H7 (cell line): ENCODE measurements at regions not wholly inside any gene's neighbourhood (a gene's known extent, or its start where the extent isn't known, plus 50 kb on each side); places are given as distances from the start of the nearest gene placed in this dataset.
"Not testable (repeated sequence)": the region's sequence is repeated elsewhere in the genome, so short reads cannot be mapped to it uniquely, and the experiment has no call there.

ENCODE experiments used
- DNase-seq: peaks from one replicate; pipeline ENCODE4 v3.0.0; 2012
- H3K27me3 ChIP-seq: 2 replicates; pipeline ENCODE4 v1.6.0; 2011; ENCODE audit warnings: mild to moderate bottlenecking, low read length; ENCODE audit not compliant: control insufficient read depth, insufficient read depth
- H3K36me3 ChIP-seq: replicated peaks from 2 replicates; pipeline ENCODE4 v1.5.1; 2011; ENCODE audit warnings: low read length; ENCODE audit not compliant: control insufficient read depth, insufficient read depth
- H3K4me3 ChIP-seq: 2 replicates; pipeline ENCODE4 v1.5.1; 2011; ENCODE audit warnings: low read depth, mild to moderate bottlenecking, control low read depth, low read length, moderate library complexity; ENCODE audit not compliant: insufficient read depth

DNA sequence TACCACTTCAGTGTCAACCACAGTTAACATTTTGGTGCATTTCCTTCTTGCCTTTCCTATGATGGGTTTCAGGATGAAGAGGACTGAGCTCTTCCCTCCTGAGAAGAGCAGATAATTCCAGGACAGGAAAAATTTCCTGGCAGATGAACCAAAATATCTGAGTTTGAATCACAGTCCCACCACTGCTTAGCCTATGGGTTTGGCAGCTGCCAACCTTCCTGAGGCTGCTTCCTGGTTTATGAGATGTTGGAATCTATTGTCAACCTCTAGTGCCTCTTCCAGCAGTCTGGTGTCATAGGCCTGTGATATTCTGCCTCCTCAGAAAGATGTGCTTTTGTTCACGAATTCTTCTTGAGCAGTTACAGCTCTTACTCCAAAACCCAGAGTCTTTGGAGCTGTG, 197.4 kb upstream of the FRMD6 start:
- no peak overlapping the region for H3K4me3 ChIP-seq
- DNase-seq: no peak
- no peaks in the 10 kb centered on the region for H3K27me3 ChIP-seq
- no peaks in the 10 kb centered on the region for H3K36me3 ChIP-seq

- Histone ChIP-seq H3K27me3 (no peaks in the 10 kb centered on the region), H3K4me3 (no peak overlapping the region)
Measured at GRCh38 chr14:51455041-51455835, 196.5 kb upstream of the FRMD6 start.

GRCh38 chr14:51457843-51458562, 193.7 kb upstream of the FRMD6 start:
- Histone ChIP-seq H3K27me3 (no peaks in the 10 kb centered on the region), H3K36me3 (no peaks in the 10 kb centered on the region), H3K4me3 (no peak overlapping the region)
- no peak for DNase-seq

More at GRCh38 chr14:51455041-51455835, 196.5 kb upstream of the FRMD6 start:
- no peak for DNase-seq
- H3K36me3 ChIP-seq: no peaks in the 10 kb centered on the region

GRCh38 chr14:51458563-51458955, 193.2 kb upstream of the FRMD6 start:
- H3K4me3 ChIP-seq: no peak overlapping the region
- H3K27me3 ChIP-seq: no peaks in the 10 kb centered on the region
- DNase-seq: no peak
- no peaks in the 10 kb centered on the region for H3K36me3 ChIP-seq

- DNase-seq: no peak
- Histone ChIP-seq H3K36me3 (no peaks in the 10 kb centered on the region), H3K4me3 (no peak overlapping the region), H3K27me3 (no peaks in the 10 kb centered on the region)
Measured at GRCh38 chr14:51460011-51460410, 191.7 kb upstream of the FRMD6 start.

DNA sequence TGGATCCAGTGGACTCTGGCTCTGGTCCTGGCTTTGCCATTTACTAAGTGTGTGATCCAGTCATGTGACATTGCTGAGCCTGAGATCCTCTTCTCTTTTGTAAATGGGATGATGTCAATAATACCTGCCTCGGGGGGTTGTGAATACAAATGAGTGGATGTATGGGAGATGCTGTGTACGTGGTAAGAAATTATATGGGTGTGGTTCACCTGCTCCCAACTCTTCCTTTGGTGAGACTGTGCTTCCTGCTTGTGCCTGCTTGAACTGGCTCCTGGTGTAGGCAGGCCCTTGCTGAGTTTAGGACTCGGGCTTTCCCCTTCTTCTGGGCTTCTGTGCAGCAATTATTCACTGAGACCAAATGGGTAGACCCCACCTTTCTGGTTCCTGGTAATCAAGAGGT, 189.5 kb upstream of the FRMD6 start:
- no peaks in the 10 kb centered on the region for H3K27me3 ChIP-seq
- no peaks in the 10 kb centered on the region for H3K36me3 ChIP-seq
- no peak for DNase-seq

DNA sequence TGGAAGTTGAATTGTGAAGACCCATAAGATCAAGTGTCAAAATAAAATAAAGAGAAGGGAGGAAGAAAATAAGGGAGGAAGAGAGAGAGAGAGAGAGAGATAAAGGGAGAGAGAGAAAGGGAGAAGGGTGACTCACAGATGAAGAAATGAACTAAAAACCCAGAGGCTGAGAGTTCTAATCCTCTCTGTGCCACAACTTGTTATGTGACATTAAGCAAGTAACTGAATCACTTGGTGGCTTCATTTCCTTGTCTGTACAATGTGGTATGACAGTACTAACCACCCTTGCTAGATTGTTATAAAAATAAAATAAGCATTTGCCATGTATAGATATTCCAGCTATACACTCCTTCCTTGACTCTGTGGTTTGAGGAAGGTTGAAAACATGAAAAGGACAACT, 189.0 kb upstream of the FRMD6 start:
- Histone ChIP-seq H3K27me3 (no peaks in the 10 kb centered on the region), H3K36me3 (no peaks in the 10 kb centered on the region), H3K4me3 (no peak overlapping the region)
- no peak for DNase-seq

More for the DNA sequence above, 189.5 kb upstream of the FRMD6 start:
- no peak overlapping the region for H3K4me3 ChIP-seq

DNA sequence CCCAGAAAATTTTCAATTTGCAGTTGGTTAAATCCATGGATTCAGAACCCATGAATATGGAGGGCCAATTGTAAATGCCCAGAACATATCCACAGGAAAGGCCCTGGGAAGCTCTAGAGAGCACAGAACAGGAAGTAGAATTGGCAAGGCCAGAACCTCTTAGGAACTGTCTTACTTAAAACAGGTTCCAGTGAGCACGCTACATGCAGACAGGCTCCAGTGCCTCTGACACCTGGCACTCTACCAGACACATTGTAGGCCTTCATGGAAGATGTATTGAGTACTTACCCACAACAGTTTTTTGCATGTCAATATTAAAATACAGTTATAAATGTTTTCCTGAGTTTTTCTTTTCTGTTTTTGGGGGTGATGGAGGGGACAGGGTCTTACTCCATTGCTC, 188.2 kb upstream of the FRMD6 start:
- no peaks in the 10 kb centered on the region for H3K36me3 ChIP-seq
- no peaks in the 10 kb centered on the region for H3K27me3 ChIP-seq
- DNase-seq: no peak
- H3K4me3 ChIP-seq: no peak overlapping the region

DNA sequence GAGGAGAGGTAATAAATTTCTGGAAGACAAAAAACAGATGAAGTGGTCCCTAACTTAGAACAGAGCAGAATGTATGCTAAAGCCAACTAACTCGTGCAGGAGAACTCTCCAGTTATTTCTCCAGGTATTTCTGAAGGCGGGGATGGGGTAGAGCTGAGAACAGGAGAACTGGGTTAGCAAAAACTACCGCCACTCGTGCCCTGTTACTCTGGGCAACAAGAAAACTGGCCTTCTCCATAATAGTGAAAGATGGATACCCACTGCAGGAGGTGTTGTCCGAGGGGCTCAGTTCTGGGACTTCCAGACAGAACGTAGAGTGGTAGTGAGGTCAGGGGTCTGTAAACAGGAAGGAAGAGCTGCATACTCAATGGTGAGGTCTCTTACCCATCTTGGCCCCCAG, 187.3 kb upstream of the FRMD6 start:
- Histone ChIP-seq H3K36me3 (no peaks in the 10 kb centered on the region), H3K4me3 (no peak overlapping the region), H3K27me3 (no peaks in the 10 kb centered on the region)
- DNase-seq: no peak

- Histone ChIP-seq H3K36me3 (no peaks in the 10 kb centered on the region), H3K27me3 (no peaks in the 10 kb centered on the region)
- no peak for DNase-seq
Measured at GRCh38 chr14:51465486-51465885, 186.2 kb upstream of the FRMD6 start.

DNA sequence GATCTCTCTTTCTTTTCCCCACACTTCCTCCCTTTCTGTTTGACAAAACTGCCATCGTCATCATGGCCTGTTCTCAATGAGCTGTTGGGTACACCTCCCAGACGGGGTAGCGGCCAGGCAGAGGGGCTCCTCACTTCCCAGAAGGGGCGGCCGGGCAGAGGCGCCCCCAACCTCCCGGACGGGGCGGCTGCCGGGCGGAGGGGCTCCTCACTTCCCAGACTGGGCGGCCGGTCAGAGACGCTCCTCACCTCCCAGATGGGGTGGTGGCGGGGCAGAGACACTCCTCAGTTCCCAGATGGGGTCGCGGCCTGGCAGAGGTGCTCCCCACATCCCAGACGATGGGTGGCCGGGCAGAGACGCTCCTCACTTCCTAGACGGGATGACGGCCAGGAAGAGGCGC, 184.3 kb upstream of the FRMD6 start:
- DNase-seq, H3K4me3 ChIP-seq, H3K36me3 ChIP-seq, H3K27me3 ChIP-seq: not testable (repeated sequence)

More at GRCh38 chr14:51465486-51465885, 186.2 kb upstream of the FRMD6 start:
- H3K4me3 ChIP-seq: no peak overlapping the region

DNA sequence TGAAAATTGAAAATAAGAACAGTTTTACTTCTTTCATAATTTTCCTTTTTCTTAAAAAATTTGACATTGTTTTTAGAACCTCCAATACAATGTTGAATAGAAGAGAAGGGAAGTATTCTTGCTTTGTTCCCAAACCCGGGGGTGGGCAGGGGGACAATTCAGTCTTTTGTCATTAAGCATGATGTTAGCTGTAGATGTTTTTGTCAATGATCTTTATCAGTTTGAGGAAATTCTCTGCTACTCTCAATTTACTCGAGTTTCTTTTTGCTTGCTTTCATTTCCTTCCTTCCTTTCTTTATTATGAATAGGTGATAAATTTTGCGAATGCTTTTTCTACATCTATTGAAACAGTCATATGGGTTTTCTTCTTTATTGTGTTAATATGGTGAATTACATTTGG, 183.2 kb upstream of the FRMD6 start:
- no peaks in the 10 kb centered on the region for H3K36me3 ChIP-seq
- H3K4me3 ChIP-seq: no peak overlapping the region
- no peaks in the 10 kb centered on the region for H3K27me3 ChIP-seq
- DNase-seq: no peak

DNA sequence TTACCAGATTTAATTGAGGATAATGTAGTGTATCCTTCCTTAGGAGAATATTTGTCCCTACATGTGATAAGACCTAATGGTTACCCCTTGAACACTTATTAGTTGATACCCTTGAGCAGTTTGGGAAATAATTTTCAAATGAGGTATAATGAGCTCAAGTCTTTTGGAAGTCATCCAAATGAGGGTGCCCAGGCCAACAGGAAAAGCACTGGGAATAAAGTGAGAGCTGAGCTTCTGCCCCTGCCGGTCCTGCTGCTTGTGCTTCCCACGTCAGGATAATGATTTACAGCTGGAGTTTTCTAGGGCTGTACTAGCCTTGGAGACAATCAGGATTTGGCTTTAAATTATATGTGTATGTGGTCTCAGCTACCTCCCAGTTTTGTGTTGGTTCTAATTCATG, 178.8 kb upstream of the FRMD6 start:
- Histone ChIP-seq H3K27me3 (no peaks in the 10 kb centered on the region), H3K36me3 (no peaks in the 10 kb centered on the region), H3K4me3 (no peak overlapping the region)
- no peak for DNase-seq

DNA sequence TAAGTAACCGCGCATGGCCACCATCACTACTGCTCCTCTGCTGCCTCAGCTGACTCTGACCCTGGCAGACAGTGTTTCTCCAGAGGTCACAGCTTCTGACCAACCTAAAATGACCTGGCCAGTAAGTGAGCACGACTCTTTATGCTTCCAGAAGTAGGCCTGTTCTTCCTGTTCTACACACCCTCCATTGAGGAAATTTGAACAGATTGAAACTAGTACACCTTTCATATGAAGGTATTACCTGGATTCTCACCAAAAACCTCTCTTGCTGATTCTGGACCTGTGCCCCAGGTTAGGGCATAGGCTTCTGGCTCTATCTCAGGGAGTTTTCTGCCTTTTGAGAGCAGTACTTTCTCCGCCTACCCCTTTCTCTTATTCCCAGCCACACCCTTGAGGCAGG, 178.4 kb upstream of the FRMD6 start:
- Histone ChIP-seq H3K4me3 (no peak overlapping the region), H3K36me3 (no peaks in the 10 kb centered on the region), H3K27me3 (no peaks in the 10 kb centered on the region)
- DNase-seq: no peak

DNA sequence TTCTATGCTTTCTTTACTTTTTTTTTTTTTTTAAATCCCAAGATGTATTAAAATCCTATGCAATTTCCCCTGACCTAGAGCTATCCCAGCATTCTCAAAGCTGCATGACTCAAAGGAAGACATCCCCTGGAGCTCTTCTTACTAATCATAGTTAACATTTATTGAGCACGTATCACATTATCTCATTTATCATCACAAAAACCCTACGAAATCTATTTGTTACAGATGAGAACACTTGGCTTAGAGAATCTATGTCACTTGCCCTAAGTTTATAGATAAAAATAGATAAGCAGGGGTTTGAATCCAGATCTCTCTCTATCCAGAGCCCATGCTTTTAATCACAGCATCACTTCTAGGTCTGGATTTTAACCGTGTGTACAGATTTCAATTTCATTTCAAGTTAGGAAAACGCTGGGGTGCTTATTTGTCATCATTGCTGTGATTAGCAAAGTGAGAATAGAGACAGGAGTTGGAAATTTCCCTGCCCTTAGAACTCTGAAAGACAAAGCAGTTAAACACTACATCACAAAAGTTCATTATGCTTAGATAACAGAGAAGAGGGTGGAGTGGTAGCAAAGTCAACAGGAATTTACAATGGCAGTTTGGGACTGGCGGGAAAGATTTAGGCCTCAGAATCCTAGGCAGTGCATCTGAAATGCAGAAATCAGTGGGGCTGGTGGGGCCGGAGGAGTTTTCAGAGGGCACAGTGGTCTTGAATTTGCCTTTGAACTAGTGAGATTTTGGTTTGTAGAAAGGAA, 177.7 kb upstream of the FRMD6 start:
- H3K27me3 ChIP-seq: no peaks in the 10 kb centered on the region
- no peaks in the 10 kb centered on the region for H3K36me3 ChIP-seq
- no peak for DNase-seq
- H3K4me3 ChIP-seq: no peak overlapping the region
